B cell (primary cell): ENCODE measurements at regions not wholly inside any gene's neighbourhood (a gene's known extent, or its start where the extent isn't known, plus 50 kb on each side); places are given as distances from the start of the nearest gene placed in this dataset.

Experiments used
- CTCF ChIP-seq: fragments of 200-600 bp; IDR thresholded peaks from one replicate; pipeline ENCODE4 v1.8.0; 2022; ENCODE audit warnings: antibody characterized with exemption, mild to moderate bottlenecking
- EZH2 ChIP-seq: IDR thresholded peaks from 2 replicates; pipeline ENCODE4 v1.6.1; 2012; ENCODE audit warnings: borderline replicate concordance, low read depth, mild to moderate bottlenecking, moderate library complexity, low read length; ENCODE audit not compliant: insufficient read depth, poor library complexity, severe bottlenecking

GRCh38 chr4:120215350-120215749 lies 148.7 kb upstream of the MAD2L1 start:
- TF ChIP-seq CTCF (no peak), EZH2 (no peak)
